HG02885 (cell line): ENCODE measurements at regions not wholly inside any gene's neighbourhood (a gene's known extent, or its start where the extent isn't known, plus 50 kb on each side); places are given as distances from the start of the nearest gene placed in this dataset.
"Not testable (repeated sequence)": the region's sequence is repeated elsewhere in the genome, so short reads cannot be mapped to it uniquely, and the experiment has no call there.

Experiments
- ATAC-seq: cut with Tn5 transposase; IDR thresholded peaks from one replicate; pipeline ENCODE4 v1.9.1; 2021; ENCODE audit warnings: mild to moderate bottlenecking; ENCODE audit not compliant: unreplicated experiment, poor library complexity

DNA sequence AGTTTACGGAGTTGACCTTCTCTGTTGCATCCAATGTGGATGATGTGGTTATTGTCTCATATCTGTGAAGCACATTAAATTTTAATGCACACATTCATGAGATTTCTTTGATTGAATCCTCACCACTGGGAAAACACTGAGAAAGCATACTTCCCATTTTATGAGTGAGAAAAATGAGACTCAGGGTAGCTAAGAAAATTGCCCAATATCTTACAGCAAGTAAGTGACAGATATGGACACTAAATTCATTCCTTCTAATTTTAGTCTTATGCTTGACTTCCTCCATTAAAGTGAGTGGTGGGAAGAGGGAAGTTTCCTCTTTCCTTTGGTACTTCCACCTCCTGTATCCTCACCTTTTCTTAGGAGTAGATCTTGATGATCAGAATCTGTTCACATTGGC lies 504.8 kb upstream of the BOD1L1 start:
- ATAC-seq: no peak

DNA sequence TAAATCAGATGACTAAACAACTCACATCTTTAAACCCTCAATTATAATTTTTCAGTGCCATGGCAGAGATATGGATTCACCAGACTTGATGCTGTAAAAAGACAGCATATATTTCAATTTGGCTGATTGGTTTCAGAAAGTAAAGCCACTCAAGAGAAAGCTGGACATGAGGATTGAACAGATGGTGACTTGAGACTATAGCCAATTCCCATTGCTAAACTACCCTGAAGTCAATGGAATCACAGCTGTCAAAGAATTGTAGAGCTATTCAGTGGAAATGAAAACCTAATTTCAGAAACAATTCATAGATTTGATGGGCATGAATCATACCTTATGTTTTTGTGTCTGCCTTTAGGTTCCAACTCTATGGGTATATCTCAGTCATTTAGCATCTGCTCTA lies 510.6 kb upstream of the BOD1L1 start:
- ATAC-seq: no peak

DNA sequence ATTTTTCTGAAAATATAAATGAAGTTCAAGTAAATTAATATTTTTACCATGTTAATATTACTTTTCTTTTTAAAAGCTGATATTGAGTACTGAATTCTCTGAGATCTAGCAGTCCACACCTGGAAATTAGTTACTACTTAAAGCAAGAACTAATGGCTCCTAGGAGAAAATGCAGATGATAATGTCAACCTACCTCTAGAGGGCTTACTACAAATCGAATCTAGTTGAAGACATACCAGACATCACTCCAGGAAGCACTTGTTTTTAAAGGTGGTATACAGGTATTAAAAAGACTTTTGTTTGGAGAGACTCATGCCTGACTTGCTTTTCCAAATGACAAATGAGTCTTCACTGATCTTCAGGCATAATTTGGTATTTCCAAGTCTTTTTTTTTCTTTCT lies 516.4 kb upstream of the BOD1L1 start:
- ATAC-seq: no peak

DNA sequence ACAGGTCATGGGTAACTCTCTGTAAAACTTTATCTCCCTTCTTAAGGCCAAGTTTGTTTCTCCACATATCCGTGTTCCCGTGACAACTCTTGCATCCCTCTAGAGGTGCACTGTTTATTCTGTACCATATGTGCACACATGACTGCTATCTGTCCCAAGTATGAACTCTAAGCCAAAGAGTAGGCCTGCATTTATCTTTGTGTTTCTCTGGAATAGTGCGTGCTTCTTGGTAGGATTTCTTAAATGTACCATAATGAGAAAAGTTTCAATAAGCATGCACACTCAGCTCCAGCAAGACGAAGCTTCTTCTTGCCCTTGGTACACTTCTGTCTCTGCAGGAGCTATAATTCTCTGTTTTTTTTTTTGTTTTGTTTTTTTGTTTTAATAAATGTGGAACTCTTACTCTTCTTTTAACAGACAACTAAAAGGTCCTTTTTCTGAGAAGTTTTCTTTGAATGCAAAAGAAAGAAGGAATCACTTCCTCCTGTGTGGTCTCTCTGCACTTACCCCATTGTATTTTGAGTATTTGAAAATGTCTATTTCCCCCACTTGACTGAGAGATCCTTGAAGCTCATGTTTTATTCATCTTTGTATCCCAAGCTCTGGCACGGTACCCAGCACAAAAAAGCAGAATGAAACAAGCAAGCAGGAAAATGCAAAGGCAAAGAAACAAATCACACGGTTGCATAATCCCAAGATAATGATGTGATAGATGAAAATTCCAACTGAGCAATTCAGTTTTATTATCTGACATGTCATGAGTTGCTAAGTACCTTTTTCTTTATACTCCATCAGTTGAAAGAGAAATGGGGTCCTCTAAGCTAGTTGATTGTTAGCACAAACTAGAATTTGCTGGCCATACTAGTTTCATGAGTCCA lies 521.9 kb upstream of the BOD1L1 start:
- no peak for ATAC-seq

DNA sequence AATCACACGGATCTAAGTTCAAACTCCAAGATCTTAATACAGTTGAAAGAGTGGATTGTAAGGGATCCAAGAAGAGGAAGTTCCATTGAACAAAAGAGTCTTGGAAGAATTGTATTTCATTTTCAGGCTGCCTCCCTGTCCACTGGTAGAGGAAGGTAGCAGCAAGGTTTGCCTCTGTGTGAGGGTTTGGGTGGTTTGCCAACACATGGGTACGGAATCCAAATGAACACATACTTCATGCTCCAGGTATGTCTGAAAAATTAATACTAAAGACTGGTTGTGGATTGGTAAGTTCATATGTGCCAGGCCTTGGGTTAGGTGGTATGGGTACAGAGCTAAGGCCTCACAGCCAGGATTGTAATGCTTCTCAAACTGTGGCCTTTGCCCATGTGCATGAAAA lies 523.6 kb upstream of the BOD1L1 start:
- no peak for ATAC-seq

DNA sequence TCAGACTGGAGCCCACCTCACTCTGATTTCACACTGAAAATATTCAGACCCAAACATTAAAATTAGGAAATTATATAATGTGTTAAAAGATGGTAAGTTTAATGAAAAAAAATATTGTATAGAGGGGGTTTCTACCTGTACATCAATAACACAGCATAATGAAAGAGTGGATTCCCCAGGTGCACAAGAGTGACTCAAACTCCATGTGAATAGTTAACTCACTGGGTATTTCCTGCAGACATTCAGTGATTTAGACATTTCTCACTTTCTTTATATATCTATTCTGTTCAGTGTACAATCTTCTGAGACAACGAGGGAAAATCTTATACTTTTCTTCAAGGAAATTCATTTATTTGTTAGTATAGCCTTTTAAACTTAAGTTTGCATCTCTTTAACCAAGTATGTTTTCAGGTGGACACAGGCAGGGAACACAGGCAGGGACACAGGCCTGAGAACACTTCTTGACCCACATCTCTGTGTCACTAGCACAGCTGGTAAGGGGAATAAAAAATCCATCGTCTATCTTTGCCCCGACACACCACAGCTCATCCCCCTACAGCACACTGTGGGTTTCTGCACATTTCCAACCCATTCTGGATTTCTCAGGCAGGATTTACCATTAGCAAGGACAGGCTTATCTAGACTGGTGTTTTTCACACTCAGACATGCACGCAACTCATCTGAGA lies 525.5 kb upstream of the BOD1L1 start:
- peak; percentile 57 for ATAC-seq

DNA sequence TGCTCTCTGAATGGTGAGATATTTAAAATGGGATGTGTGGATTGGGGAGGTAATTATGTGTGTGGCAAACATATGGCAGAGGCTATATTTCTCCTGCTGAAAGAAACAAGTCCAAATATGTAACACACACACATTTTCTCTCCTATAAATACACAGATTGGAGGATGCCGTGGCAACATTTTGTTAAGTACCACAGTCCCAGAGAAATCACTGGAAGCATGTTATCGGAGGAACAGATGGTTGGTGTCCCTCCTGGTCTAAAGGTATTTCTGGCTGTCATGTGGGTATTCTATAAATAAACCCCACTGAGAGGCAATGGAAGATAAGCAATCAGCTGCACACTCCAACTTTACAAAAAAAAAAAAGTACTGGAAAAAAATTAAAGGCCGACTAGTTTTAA lies 528.3 kb upstream of the BOD1L1 start:
- ATAC-seq: no peak

DNA sequence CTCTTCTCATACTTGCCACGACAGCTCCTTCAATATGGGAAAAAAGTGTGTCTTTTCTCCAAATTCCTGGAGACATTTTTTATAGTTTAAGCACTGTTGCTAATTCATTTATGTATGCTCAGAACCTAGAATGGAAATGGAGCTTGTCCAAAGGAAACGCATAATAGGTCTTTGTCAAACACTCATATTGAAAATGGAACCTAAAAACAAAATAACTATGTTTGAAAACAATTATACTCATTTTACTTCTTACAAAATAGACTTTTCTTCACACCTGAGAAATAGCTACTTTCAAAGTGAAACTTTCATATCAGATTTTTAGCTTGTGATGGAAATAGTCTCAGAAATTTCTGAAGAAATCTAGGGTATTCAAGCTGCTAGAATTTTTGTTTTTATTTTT lies 529.7 kb upstream of the BOD1L1 start:
- ATAC-seq: peak; percentile 71

DNA sequence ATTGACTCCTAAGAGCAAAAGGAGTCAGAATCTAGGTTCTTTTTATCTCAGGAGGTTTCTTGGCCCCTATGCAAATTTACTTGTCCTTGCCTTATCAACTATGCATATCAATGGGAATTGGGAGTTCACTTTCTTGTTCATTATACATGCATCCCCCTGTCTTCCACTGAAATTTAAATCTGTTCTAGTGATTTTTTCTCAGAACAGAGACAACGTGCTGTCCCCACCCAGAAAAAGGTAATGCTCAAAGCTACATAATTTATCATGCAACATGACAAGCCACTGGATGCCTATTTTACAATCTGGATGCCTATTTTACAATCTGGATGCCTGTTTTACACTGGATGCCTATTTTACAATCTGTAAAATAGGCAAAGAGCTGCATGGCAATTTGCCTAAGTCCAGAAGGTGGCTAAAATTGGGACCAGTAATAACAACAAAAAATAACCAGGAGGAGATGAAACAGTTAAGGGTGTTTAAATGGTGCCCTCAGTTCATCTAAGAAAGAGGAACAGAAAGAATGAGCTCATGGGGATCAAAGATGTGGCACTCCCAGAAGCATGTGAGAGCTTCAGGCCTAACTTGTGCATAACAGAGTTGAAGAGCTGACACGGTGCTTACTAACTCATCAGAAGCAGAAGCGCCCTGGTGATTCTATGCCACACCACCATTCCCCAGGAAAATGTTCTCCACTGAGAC lies 537.8 kb upstream of the BOD1L1 start:
- peak; percentile 100 for ATAC-seq

DNA sequence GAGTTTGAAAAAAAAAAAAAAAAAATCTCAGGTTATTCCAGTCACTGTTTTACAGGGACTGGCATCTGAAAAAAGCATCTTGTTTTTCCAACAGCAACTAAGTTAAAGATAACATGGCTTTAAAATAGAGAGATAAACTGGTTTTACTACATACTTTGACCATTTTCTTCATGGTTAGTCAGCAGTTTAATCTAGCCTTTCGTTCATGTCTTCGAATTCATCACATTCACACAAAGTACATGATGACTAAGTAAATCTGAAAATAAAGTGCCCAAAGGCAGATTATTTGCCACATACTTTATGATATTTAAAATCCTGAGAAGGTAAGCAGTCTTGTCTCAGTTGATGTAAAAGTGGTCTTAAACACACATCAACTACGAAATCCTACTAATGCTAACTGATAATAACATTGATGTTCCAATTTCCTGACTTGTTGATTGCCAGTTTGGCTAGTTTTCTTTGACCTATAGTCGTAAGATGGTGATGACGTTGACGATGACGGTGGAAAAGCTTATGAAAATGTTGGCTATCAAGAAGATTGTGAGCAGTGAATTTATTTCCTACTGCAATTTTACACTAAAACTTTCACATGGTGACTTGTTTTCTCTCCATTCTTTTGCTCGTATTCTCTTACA lies 540.5 kb upstream of the BOD1L1 start:
- no peak for ATAC-seq

DNA sequence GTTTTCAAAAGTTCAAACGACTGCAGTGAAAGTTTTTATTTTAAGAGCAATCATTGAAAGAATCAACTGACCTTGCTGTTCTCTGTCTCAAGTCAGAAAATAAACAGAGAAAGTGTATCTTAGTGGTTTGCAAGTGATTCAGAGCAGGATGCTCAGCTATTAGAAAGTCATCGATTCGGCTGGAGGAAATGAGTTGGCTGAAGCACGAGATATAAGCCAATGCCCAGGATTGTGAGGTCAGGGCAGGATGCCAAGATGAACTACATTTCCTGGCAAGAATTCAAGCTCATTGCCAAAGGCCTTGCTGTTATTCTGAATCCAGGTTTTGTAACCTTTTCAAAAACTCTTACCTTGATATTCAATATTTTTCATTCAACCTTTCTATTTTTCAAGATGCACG lies 541.4 kb upstream of the BOD1L1 start:
- ATAC-seq: peak; percentile 47

DNA sequence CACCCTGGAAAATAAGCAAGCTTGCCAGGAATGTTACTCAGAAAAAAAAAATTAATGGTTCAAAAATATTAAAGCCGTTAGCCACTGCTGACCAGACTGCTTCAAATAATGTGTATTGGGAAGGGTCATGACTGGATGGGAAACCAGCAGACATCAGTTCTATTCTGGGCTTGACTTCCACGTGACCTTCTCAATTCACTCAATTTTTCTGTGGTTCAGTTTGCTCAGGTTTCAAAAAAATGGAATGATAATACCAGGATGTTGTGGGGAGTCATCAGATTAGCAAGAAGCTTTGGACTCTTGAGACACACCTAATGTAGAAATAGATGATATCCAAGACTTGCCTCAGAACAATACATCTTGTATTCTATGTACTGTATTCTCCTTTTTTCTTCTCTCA lies 541.9 kb upstream of the BOD1L1 start:
- ATAC-seq: no peak

DNA sequence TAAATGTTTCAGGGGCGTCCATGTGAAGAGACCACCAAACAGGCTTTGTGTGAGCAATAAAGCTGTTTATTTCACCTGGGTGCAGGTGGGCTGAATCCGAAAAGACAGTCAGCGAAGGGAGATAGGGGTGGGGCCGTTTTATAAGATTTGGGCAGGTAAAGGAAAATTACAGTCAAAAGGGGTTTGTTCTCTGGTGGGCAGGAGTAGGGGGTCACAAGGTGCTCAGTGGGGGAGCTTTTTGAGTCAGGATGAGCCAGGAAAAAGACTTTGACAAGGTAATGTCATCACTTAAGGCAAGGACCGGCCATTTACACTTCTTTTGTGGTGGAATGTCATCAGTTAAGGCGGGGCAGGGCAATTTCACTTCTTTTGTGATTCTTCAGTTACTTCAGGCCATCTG lies 542.4 kb upstream of the BOD1L1 start:
- not testable (repeated sequence) for ATAC-seq

DNA sequence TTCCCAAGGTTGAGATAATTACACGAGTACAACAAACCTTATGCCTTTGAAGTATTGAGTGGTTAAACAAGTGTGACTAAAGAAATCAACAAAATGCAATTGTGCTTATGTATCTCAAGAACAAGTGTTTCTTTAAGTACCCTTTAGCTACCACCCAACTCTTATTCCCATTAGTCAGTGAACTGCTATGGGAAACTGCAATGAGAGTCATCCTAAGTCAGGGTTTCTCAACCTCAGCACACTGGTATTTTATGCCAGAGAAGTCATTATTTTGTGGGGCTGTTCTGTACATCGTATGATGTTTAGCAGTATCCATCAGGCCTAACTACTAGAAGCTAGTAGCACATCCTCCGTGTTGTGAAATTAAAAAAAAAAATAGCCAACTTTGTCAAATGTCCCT lies 549.1 kb upstream of the BOD1L1 start:
- ATAC-seq: no peak

DNA sequence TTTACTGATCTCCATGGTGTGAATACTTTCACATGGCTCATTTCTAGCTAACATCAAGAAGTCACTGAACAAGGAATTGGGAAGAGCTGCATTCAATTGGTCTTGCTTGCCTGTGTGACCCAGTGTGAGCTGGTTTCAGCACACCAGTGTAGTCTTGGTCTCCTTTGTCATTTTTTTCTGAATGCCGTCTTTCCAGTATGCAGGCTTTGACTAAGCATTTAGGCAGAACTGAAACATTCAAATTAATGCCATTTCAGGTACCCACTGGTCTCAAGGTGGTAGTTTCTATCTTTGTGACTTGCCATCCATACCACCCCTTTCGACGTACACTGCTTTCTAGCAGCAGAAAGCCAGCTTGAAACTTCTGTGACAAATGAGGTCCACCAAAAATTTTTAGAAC lies 550.5 kb upstream of the BOD1L1 start:
- ATAC-seq: peak; percentile 85

DNA sequence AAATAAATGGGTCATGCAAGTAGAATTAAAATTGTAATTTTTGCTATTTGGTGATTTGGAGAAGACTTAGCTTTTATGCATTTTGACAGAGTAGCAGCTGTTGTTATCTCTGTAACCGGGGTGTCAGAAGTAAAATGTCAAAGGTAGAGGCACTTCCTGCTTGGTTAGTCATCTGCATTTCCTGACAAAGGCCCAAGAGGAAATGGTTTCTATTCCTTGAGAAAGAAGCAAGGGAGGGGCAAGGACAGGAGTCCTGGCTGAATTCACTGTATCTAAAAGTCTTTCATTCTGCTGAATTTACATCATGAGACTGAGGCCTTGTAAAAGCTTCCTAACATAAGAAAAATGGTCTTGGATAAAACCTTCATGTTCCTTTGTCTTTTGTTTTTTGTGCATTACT lies 550.9 kb upstream of the BOD1L1 start:
- ATAC-seq: peak; percentile 70

DNA sequence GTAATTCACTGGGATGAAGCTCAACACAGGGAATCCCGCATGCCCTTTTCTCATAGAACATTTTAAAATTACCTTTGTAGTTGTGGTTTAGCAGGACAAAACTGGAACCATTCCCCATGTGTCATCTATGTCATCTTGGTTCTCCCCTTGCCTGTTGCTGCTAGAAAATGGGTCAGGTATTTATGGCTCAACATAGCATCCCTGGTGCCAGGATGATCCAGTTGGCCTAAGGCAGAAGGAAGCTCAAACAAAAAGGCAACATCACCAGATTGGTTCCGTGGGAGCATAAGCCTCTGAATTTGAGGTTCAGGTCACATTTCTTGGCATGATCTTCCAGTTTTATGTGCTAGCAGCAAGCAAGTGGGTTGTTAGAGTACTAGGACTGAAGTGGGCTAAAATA lies 552.6 kb upstream of the BOD1L1 start:
- ATAC-seq: no peak

DNA sequence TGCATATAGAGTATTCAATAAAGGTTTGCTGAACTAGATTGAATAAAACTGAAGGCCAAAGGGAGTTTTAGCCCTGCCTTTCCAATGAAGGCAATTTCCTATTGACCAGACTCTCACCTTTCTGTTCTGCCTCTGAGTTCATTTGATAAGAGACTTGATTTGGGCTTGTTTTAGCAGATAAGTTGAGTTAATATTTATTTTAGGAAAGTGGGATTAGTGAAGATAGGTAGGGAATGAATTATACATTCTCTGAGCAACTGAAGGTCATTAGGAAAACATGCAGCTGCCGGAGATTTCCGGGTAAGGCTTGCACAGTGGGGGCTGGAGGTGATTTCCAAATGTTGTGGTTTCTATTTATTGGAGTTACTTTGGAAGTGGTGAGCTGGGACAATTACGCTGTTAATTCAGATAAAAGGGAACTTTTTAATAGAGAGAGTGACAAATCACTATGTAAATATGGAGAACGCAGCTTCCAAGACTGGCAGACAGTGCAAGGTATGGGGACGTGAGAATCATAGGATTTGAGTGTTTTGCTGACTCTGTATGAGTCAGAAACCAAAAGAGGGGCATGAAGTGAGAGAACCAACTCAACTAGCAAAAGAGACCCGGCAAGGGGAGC lies 553.6 kb upstream of the BOD1L1 start:
- ATAC-seq: no peak

DNA sequence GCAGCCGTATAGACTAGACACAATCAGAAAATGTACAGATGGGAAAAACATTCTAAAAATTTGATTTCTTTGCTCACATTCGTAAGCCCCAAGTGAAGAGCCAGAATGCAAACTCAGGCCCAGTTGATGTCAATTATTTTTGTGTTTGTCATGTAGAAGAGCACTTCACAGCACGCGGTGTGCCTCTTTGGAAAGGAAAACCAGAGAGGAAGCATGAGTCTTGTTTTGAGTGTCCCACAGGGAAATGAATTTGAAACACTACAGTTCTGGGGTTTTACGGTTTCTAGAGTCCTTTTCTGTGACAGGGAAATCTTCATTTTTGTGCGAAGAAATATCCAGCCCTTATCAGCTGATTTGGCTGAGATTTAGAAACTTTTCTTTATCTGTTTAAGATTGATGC lies 554.6 kb upstream of the BOD1L1 start:
- ATAC-seq: no peak

DNA sequence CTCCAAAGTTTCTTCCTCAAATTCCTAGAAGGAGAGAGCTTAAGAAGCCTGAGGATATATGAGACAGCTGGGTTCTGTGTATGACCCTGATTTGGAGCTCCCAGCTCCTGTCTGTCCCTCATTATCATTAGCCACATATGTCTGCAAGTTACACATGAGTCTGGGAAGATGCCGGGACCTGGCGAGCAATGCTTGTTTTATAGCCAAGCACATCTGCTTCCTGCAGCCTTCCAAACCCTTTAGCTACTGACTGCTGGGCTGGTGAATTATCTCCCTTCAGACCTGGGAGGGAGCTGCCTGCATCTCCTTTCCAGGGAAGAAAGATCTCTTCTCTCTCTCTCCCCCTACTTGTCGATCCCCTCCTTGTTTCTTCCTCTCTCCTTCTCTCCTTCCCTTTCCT lies 556.7 kb upstream of the BOD1L1 start:
- no peak for ATAC-seq
